ENCODE measurements at regions not wholly inside any gene's neighbourhood (a gene's known extent, or its start where the extent isn't known, plus 50 kb on each side); places are given as distances from the start of the nearest gene placed in this dataset.

- Histone ChIP-seq H3K4ac (ENCODE audit: low read length) (no peak overlapping the region), H3K9me3 (replicated peaks in 1 of 2; ENCODE audit: control insufficient read depth in 2 of 2, insufficient read depth in 1 of 2, low read depth in 1 of 2, low read length in 2 of 2) (no peaks in the 10 kb centered on the region), H3K4me1 (ENCODE audit: control insufficient read depth in 2 of 2, insufficient read depth in 1 of 2, low read depth in 1 of 2, low read length in 2 of 2) (peaks cover 0 to 8% of the 10 kb centered on the region in 2 donors), H3K79me1 (ENCODE audit: low read depth, low read length) (no peaks in the 10 kb centered on the region), H3K27me3 (ENCODE audit: control insufficient read depth in 3 of 3, insufficient read depth in 3 of 3, low read depth in 1 of 3, low read length in 3 of 3) (peaks cover 0 to 2% (median 0%) of the 10 kb centered on the region in 3 experiments), H2AFZ (ENCODE audit: low read length) (no peak overlapping the region), H2BK5ac (ENCODE audit: low read length) (no peak overlapping the region), H3K9ac (ENCODE audit: low read depth, low read length, poor library complexity) (no peak overlapping the region), H2BK12ac (ENCODE audit: low read length) (no peak overlapping the region), H4K91ac (ENCODE audit: low read depth, low read length, poor library complexity) (no peak overlapping the region), H2AK5ac (ENCODE audit: low read depth, low read length) (no peak overlapping the region), H3K18ac (ENCODE audit: low read length) (no peak overlapping the region), H2BK15ac (ENCODE audit: low read length) (no peak overlapping the region), H3K23ac (ENCODE audit: low read depth, low read length, poor library complexity) (no peak overlapping the region), H3K4me2 (ENCODE audit: insufficient read depth, low read length, poor library complexity, severe bottlenecking) (no peak overlapping the region), H3K14ac (ENCODE audit: low read length) (no peak overlapping the region), H3K36me3 (replicated peaks in 1 of 2; ENCODE audit: control insufficient read depth in 2 of 2, insufficient read depth in 2 of 2, low read length in 2 of 2) (no peaks in the 10 kb centered on the region), H3K4me3 (ENCODE audit: low read length in 2 of 2) (no peak overlapping the region), H3K27ac (replicated peaks; ENCODE audit: low read length) (no peak overlapping the region), H2BK120ac (ENCODE audit: low read depth, low read length) (no peak overlapping the region), H4K8ac (ENCODE audit: low read depth, low read length) (no peak overlapping the region)
- DNase-seq (ENCODE audit: low spot score) = no peak
- no CpG with 5 or more reads among the region's 3 CpGs for WGBS, 2 donors (ENCODE audit: extremely low coverage in 2 of 2, insufficient read length in 2 of 2, insufficient replicate concordance in 1 of 2)
Measured at GRCh38 chr2:48207851-48208250, 106.6 kb upstream of the FOXN2 start.

- H4K91ac ChIP-seq (ENCODE audit: low read depth, low read length, poor library complexity) = no peak overlapping the region
- H2BK120ac ChIP-seq (ENCODE audit: low read depth, low read length) = no peak overlapping the region
- H3K9me3 ChIP-seq (replicated peaks in 1 of 2; ENCODE audit: control insufficient read depth in 2 of 2, insufficient read depth in 1 of 2, low read depth in 1 of 2, low read length in 2 of 2) = no peaks in the 10 kb centered on the region
- no peak overlapping the region for H4K8ac ChIP-seq (ENCODE audit: low read depth, low read length)
- peak overlapping the region; percentile 75 for H2AFZ ChIP-seq (ENCODE audit: low read length)
- H3K9ac ChIP-seq (ENCODE audit: low read depth, low read length, poor library complexity) = no peak overlapping the region
- H2BK15ac ChIP-seq (ENCODE audit: low read length) = no peak overlapping the region
- no peak overlapping the region for H2BK12ac ChIP-seq (ENCODE audit: low read length)
- no peak for DNase-seq (ENCODE audit: low spot score)
- no peak overlapping the region for H2BK5ac ChIP-seq (ENCODE audit: low read length)
- no peak overlapping the region for H3K27ac ChIP-seq (replicated peaks; ENCODE audit: low read length)
- H2AK5ac ChIP-seq (ENCODE audit: low read depth, low read length) = no peak overlapping the region
- H3K18ac ChIP-seq (ENCODE audit: low read length) = no peak overlapping the region
- no peak overlapping the region for H3K4me2 ChIP-seq (ENCODE audit: insufficient read depth, low read length, poor library complexity, severe bottlenecking)
- H3K14ac ChIP-seq (ENCODE audit: low read length) = no peak overlapping the region
- no peak overlapping the region for H3K23ac ChIP-seq (ENCODE audit: low read depth, low read length, poor library complexity)
- H3K4ac ChIP-seq (ENCODE audit: low read length) = no peak overlapping the region
- H3K79me1 ChIP-seq (ENCODE audit: low read depth, low read length) = no peaks in the 10 kb centered on the region
- no peak overlapping the region for H3K4me3 ChIP-seq (ENCODE audit: low read length in 2 of 2)
- H3K27me3 ChIP-seq (ENCODE audit: control insufficient read depth in 3 of 3, insufficient read depth in 3 of 3, low read depth in 1 of 3, low read length in 3 of 3) = peaks cover 0 to 2% (median 0%) of the 10 kb centered on the region in 3 experiments
- H3K4me1 ChIP-seq (ENCODE audit: control insufficient read depth in 2 of 2, insufficient read depth in 1 of 2, low read depth in 1 of 2, low read length in 2 of 2) = peaks cover 0 to 8% of the 10 kb centered on the region in 2 donors
- H3K36me3 ChIP-seq (replicated peaks in 1 of 2; ENCODE audit: control insufficient read depth in 2 of 2, insufficient read depth in 2 of 2, low read length in 2 of 2) = no peaks in the 10 kb centered on the region
Measured at GRCh38 chr2:48209214-48209885, 105.1 kb upstream of the FOXN2 start.

- H2BK12ac ChIP-seq (ENCODE audit: low read length) = no peak overlapping the region
- H4K91ac ChIP-seq (ENCODE audit: low read depth, low read length, poor library complexity) = no peak overlapping the region
- no peak overlapping the region for H4K8ac ChIP-seq (ENCODE audit: low read depth, low read length)
- H3K36me3 ChIP-seq (replicated peaks in 1 of 2; ENCODE audit: control insufficient read depth in 2 of 2, insufficient read depth in 2 of 2, low read length in 2 of 2) = no peaks in the 10 kb centered on the region
- H3K9ac ChIP-seq (ENCODE audit: low read depth, low read length, poor library complexity) = no peak overlapping the region
- no peak overlapping the region for H2BK15ac ChIP-seq (ENCODE audit: low read length)
- H2BK120ac ChIP-seq (ENCODE audit: low read depth, low read length) = no peak overlapping the region
- H2AK5ac ChIP-seq (ENCODE audit: low read depth, low read length) = no peak overlapping the region
- no peaks in the 10 kb centered on the region for H3K79me1 ChIP-seq (ENCODE audit: low read depth, low read length)
- H3K27ac ChIP-seq (replicated peaks; ENCODE audit: low read length) = no peak overlapping the region
- H3K9me3 ChIP-seq (replicated peaks in 1 of 2; ENCODE audit: control insufficient read depth in 2 of 2, insufficient read depth in 1 of 2, low read depth in 1 of 2, low read length in 2 of 2) = no peaks in the 10 kb centered on the region
- no peak overlapping the region for H3K4ac ChIP-seq (ENCODE audit: low read length)
- H2BK5ac ChIP-seq (ENCODE audit: low read length) = no peak overlapping the region
- no peak overlapping the region for H3K14ac ChIP-seq (ENCODE audit: low read length)
- no peak for DNase-seq (ENCODE audit: low spot score)
- H3K4me2 ChIP-seq (ENCODE audit: insufficient read depth, low read length, poor library complexity, severe bottlenecking) = no peak overlapping the region
- WGBS, 2 donors (ENCODE audit: extremely low coverage in 2 of 2, insufficient read length in 2 of 2, insufficient replicate concordance in 1 of 2) = no CpG with 5 or more reads among the region's 2 CpGs
- H3K18ac ChIP-seq (ENCODE audit: low read length) = no peak overlapping the region
- no peak overlapping the region for H3K23ac ChIP-seq (ENCODE audit: low read depth, low read length, poor library complexity)
- H3K27me3 ChIP-seq (ENCODE audit: control insufficient read depth in 3 of 3, insufficient read depth in 3 of 3, low read depth in 1 of 3, low read length in 3 of 3) = peaks cover 0 to 2% (median 0%) of the 10 kb centered on the region in 3 experiments
- H2AFZ ChIP-seq (ENCODE audit: low read length) = no peak overlapping the region
- no peak overlapping the region for H3K4me3 ChIP-seq (ENCODE audit: low read length in 2 of 2)
- H3K4me1 ChIP-seq (ENCODE audit: control insufficient read depth in 2 of 2, insufficient read depth in 1 of 2, low read depth in 1 of 2, low read length in 2 of 2) = peaks cover 0 to 8% of the 10 kb centered on the region in 2 donors
Measured at GRCh38 chr2:48210189-48210588, 104.3 kb upstream of the FOXN2 start.

GRCh38 chr2:48213646-48214045, 100.8 kb upstream of the FOXN2 start:
- Histone ChIP-seq H3K18ac (ENCODE audit: low read length) (no peak overlapping the region), H3K4me3 (ENCODE audit: low read length in 2 of 2) (no peak overlapping the region), H2BK5ac (ENCODE audit: low read length) (no peak overlapping the region), H3K27ac (replicated peaks; ENCODE audit: low read length) (no peak overlapping the region), H3K79me1 (ENCODE audit: low read depth, low read length) (no peaks in the 10 kb centered on the region), H4K8ac (ENCODE audit: low read depth, low read length) (no peak overlapping the region), H3K23ac (ENCODE audit: low read depth, low read length, poor library complexity) (no peak overlapping the region), H3K36me3 (replicated peaks in 1 of 2; ENCODE audit: control insufficient read depth in 2 of 2, insufficient read depth in 2 of 2, low read length in 2 of 2) (no peaks in the 10 kb centered on the region), H4K91ac (ENCODE audit: low read depth, low read length, poor library complexity) (no peak overlapping the region), H3K4me2 (ENCODE audit: insufficient read depth, low read length, poor library complexity, severe bottlenecking) (no peak overlapping the region), H2AFZ (ENCODE audit: low read length) (no peak overlapping the region), H3K27me3 (ENCODE audit: control insufficient read depth in 3 of 3, insufficient read depth in 3 of 3, low read depth in 1 of 3, low read length in 3 of 3) (no peaks in the 10 kb centered on the region), H2BK12ac (ENCODE audit: low read length) (no peak overlapping the region), H3K4ac (ENCODE audit: low read length) (no peak overlapping the region), H2BK15ac (ENCODE audit: low read length) (no peak overlapping the region), H3K9ac (ENCODE audit: low read depth, low read length, poor library complexity) (no peak overlapping the region), H2BK120ac (ENCODE audit: low read depth, low read length) (no peak overlapping the region), H3K4me1 (ENCODE audit: control insufficient read depth in 2 of 2, insufficient read depth in 1 of 2, low read depth in 1 of 2, low read length in 2 of 2) (peaks cover 0 to 4% of the 10 kb centered on the region in 2 donors), H3K14ac (ENCODE audit: low read length) (no peak overlapping the region), H2AK5ac (ENCODE audit: low read depth, low read length) (no peak overlapping the region), H3K9me3 (replicated peaks in 1 of 2; ENCODE audit: control insufficient read depth in 2 of 2, insufficient read depth in 1 of 2, low read depth in 1 of 2, low read length in 2 of 2) (no peaks in the 10 kb centered on the region)
- WGBS, 2 donors (ENCODE audit: extremely low coverage in 2 of 2, insufficient read length in 2 of 2, insufficient replicate concordance in 1 of 2) = no CpG with 5 or more reads among the region's 3 CpGs
- DNase-seq (ENCODE audit: low spot score) = no peak
